NCI-H460 (cell line): ENCODE measurements at regions not wholly inside any gene's neighbourhood (a gene's known extent, or its start where the extent isn't known, plus 50 kb on each side); places are given as distances from the start of the nearest gene placed in this dataset.
"Not testable (repeated sequence)": the region's sequence is repeated elsewhere in the genome, so short reads cannot be mapped to it uniquely, and the experiment has no call there.

Experiments used
- DNase-seq: peaks from one replicate; pipeline ENCODE4 v3.0.0-alpha.2; 2016; ENCODE audit warnings: low read depth; ENCODE audit errors: extremely low read depth

DNA sequence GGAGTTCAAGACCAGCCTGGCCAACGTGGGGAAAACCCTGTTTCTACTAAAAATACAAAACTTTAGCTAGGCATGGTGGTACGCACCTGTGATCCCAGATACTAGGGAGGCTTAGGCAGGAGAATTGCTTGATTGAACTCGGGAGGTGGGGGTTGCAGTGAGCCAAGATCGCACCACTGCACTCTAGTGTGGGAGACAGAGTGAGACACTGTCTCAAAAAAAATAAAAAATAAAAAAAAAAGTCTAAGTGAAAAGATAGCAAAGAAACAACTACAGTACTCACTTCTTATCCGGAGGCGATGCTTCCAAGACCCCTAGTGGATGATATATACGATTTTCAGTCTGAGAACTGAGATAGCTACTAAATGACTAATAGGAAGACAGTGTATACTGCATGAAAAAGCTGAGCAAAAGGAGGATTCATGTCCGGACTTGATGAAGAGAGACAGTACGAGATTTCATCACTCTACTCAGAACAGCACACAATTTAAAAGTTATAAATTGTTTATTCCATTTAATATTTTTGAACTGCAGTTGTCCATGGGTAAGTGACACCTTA, 138.7 kb upstream of the GOLGA6L6 start:
- DNase-seq, result not testable (repeated sequence)

GRCh38 chr15:20672470-20672869, 130.9 kb upstream of the GOLGA6L6 start:
- no peak for DNase-seq

DNA sequence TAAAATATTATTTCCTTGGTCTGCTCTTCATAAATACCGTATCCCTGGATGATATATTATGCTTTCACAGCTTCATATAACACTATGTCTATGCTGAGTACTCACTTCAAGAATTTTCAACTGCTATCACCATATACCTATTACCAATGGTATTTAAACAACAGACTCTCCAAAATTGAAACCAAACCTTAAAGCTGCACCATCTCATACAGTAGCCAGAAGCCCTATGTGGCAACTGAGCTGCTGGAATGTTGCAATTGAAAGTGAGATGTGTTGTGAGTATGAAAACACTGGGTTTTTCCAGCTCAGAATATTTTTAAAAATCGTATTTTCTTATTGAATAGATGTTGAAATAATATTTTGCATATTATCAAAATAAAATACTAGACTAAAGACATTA, 130.1 kb upstream of the GOLGA6L6 start:
- DNase-seq, result no peak

GRCh38 chr15:20666410-20666809, 124.8 kb upstream of the GOLGA6L6 start:
- DNase-seq, result not testable (repeated sequence)

GRCh38 chr15:20665653-20666052, 124.1 kb upstream of the GOLGA6L6 start:
- no peak for DNase-seq

GRCh38 chr15:20659265-20659664, 117.7 kb upstream of the GOLGA6L6 start:
- DNase-seq, result peak; percentile 40

DNA sequence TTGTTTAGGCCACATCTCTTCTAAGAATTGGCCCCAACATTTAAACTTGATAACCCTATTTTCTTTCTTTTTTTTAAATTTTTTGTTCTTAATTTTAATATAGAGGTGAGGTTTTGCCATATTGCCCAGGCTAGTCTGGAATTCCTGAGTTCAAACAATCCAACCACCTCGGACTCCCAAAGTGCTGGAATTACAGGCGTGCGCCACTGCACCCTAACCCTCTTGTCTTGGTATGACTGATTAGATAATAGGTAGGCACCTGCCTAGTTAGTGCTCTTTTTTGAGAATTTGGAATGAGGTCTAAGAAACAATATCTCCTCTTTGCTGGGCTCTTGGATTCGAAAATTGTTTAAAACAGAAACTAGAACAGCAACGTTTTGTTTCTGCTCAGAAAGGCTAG, 116.4 kb upstream of the GOLGA6L6 start:
- no peak for DNase-seq

GRCh38 chr15:20657084-20657483, 115.5 kb upstream of the GOLGA6L6 start:
- DNase-seq, result no peak

GRCh38 chr15:20652914-20653313, 111.3 kb upstream of the GOLGA6L6 start:
- DNase-seq, result no peak

DNA sequence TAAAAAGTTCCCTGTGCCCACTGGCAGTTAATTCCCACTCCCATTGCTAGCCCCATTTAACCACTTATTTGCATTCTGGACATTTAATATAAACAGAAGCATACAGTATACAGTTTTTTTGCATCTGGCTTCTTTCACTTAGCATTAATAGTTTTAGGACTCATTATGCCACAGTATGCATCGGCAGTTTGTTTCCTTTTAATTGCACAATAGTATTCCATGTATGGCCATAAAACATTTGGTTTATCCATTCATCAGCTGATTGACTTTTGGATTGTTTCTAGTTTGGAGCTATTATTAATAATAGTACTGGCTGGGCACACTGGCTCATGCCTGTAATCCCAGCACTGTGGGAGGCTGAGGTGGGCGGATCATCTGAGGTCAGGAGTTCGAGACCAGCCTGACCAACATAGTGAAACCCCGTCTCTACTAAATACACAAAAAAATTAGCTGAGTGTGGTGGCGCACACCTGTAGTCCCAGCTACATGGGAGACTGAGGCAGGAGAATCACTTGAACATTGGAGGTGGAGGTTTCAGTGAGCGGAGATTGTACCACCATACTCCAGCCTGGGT, 106.9 kb upstream of the GOLGA6L6 start:
- DNase-seq, result not testable (repeated sequence)

DNA sequence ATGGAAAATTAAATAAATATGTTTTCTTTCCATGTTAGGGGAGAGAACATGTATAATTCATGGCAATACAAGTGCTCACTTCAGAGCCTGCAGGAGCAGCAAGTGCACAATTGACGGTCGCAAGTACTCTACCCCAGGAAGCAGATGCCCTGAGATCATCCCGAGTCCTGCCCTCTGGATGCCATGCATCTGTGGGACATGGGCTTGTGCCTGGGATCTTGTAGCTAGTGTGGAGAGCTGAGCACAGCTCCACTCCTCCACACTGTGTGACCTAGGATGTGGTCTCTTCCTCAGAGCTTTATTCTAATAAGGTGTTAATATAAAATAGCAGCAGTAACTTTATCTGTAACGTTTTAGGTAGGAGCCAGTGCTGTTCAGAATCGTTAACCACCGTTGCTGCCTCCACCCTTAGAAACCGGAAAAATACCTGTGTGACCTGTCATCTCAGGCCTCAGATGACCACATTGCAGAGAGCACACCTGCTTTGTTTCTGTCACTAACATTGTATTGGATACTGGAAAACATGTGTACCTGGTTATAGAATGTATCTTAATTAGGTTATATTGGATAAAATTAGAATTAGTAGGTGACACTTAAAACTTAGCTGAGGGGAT, 105.0 kb upstream of the GOLGA6L6 start:
- DNase-seq, result no peak

GRCh38 chr15:20645956-20646355, 104.4 kb upstream of the GOLGA6L6 start:
- DNase-seq, result no peak

GRCh38 chr15:20644896-20645295, 103.3 kb upstream of the GOLGA6L6 start:
- DNase-seq, result no peak

DNA sequence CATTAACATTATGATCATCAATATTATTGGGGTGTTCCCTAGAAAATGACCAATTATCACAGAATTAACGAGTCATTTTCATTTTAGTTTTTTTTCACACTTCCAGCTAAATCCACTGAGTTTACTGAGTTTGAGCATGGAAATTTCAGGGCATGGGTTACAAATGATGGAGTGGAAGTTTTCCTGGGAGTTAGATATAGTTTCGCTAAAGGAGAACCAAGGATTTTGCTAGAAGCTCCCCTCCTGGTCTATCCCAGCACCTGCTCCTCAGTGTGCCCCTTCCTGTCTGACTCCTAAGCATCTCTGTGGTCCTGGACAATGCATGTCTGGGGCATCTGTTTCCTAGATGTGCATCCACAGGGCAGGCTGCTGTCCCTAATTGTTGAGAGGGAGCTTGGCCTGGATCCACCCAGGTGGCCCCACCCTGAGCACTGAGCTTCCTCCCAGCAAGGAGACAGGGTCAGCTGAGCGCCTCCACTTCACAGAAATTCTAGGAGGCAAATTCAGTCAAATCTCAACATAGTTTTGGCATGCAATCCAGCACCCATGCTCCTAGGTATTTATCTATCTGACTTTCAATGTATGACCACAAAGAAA, 102.3 kb upstream of the GOLGA6L6 start:
- no peak for DNase-seq

GRCh38 chr15:20643024-20643770, 101.6 kb upstream of the GOLGA6L6 start:
- DNase-seq, result no peak

DNA sequence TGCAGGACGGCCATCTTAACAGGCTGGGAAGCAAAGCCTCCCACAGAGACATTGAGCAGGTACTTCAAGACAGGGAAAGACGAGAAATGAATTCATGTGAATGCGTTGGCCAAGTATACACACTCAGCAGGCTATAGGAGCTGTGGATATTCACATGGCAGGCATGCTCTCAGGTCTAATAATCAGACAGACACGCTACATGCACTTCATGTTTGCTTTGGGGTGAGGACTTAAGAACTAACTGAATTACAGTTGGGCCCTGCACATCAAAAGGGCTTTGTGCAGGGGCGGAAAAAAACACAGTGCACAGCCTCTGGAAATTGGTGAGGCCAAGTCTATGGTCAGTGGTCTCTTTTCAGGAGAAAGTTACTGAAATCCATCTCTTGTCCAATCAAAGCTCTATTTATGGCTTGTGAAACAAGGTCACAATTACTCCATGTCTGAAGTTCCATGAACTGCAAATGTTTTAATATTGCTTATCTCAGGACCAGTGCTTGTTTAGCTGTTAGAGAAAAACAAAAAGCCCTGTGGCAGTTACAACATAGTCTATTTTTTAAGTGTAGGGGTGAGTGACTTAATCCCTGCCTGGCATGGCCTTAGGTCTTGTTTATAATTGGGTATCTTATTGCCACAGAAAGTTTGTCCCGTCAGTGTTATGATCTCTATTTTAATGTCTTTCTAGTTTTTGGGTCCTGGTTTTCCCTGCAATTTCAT, 100.6 kb upstream of the GOLGA6L6 start:
- DNase-seq, result no peak

DNA sequence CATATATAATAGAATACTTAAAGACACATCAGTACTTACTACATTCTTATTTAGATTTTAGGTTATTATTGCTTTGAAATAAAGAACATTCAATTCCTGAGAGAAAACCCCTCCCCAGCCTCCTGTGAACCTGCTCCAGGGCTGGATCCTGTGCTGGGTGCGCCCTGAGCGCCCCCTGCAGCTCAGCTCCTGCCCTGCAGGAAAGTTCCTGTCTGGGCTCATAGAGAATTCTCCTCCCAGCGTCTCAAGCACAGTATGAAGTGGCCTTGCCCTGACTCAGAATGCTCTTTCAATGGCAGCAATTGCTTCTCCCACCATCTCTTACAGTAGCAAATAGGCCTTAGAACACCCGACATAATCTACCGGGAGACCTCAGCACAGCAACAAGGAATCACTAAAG, 98.8 kb upstream of the GOLGA6L6 start:
- DNase-seq, result not testable (repeated sequence)

DNA sequence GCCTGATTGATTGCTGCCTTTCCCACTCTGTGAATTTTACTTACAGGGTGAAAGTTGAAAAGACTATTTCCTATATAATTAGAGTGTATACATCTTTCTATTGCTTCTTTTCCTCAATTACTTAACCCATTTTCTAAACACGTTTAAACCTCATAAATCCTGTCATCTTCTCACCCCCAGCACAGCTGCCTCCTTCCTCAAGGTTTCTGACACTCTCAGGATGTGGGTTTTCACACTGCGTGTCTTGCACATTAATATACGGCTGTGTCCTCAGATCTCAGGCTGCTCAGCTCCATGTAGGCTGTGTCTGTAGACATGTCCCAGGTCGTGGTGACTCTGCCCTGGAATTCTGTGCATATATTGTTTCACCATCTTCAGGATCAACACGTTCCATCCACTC, 97.6 kb upstream of the GOLGA6L6 start:
- not testable (repeated sequence) for DNase-seq

- not testable (repeated sequence) for DNase-seq
These were observed 95.9 kb upstream of the GOLGA6L6 start for GRCh38 chr15:20637499-20637898.

GRCh38 chr15:20629526-20629925, 87.9 kb upstream of the GOLGA6L6 start:
- DNase-seq, result not testable (repeated sequence)

GRCh38 chr15:20628538-20628937, 86.9 kb upstream of the GOLGA6L6 start:
- DNase-seq, result not testable (repeated sequence)
